ENCODE measurements at regions not wholly inside any gene's neighbourhood (a gene's known extent, or its start where the extent isn't known, plus 50 kb on each side); places are given as distances from the start of the nearest gene placed in this dataset.

GRCh38 chr5:68010740-68011139 lies 204.8 kb upstream of the PIK3R1 start:
- H3K9me3 ChIP-seq (ENCODE audit: control insufficient read depth, low read length), result no peaks in the 10 kb centered on the region
- no peak overlapping the region for H4K91ac ChIP-seq (ENCODE audit: low read length)
- 100% methylated on average over 2 of the region's 2 CpGs for WGBS
- no peak overlapping the region for H3K23ac ChIP-seq (ENCODE audit: low read length in 2 of 2)
- H2AK5ac ChIP-seq (ENCODE audit: low read length, severe bottlenecking), result no peak overlapping the region
- H3K4me3 ChIP-seq (ENCODE audit: insufficient read depth in 1 of 2, low read depth in 1 of 2, low read length in 2 of 2), result no peak overlapping the region
- H3K14ac ChIP-seq (ENCODE audit: low read length in 2 of 2), result no peak overlapping the region
- H2BK12ac ChIP-seq (ENCODE audit: low read length in 2 of 2), result peak overlapping the region in 1 of 2 experiments; percentile 25
- H3K18ac ChIP-seq (ENCODE audit: low read depth in 1 of 2, low read length in 2 of 2), result no peak overlapping the region
- no peak overlapping the region for H2AFZ ChIP-seq (ENCODE audit: low read depth, low read length)
- DNase-seq, result no peak
- H3K27ac ChIP-seq (ENCODE audit: low read length, poor library complexity, severe bottlenecking), result no peak overlapping the region
- no peaks in the 10 kb centered on the region for H3K79me1 ChIP-seq (replicated peaks; ENCODE audit: low read length, poor library complexity, severe bottlenecking)
- H2BK120ac ChIP-seq (ENCODE audit: low read depth, low read length), result no peak overlapping the region
- no peak overlapping the region for H3K4me2 ChIP-seq (ENCODE audit: low read length, poor library complexity, severe bottlenecking)
- no peak overlapping the region for H3K9ac ChIP-seq (ENCODE audit: low read length)
- no peak overlapping the region for H4K8ac ChIP-seq (ENCODE audit: low read length)
- H3K36me3 ChIP-seq (ENCODE audit: control insufficient read depth in 1 of 2, insufficient read depth in 2 of 2, low read depth in 1 of 2, low read length in 2 of 2), result no peaks in the 10 kb centered on the region
- H3K27me3 ChIP-seq (ENCODE audit: control insufficient read depth in 1 of 2, insufficient read depth in 1 of 2, low read length in 2 of 2), result no peaks in the 10 kb centered on the region
- no peak overlapping the region for H2BK5ac ChIP-seq (ENCODE audit: low read depth, low read length, poor library complexity, severe bottlenecking)
- H3K4me1 ChIP-seq (ENCODE audit: control insufficient read depth, insufficient read depth, low read depth, low read length), result no peaks in the 10 kb centered on the region
- H3K4ac ChIP-seq (ENCODE audit: low read depth in 1 of 2, low read length in 2 of 2), result no peak overlapping the region
- H2BK15ac ChIP-seq (ENCODE audit: low read depth, poor library complexity, severe bottlenecking), result no peak overlapping the region

- H2BK15ac ChIP-seq (ENCODE audit: low read depth, poor library complexity, severe bottlenecking), result no peak overlapping the region
- H3K18ac ChIP-seq (ENCODE audit: low read depth in 1 of 2, low read length in 2 of 2), result no peak overlapping the region
- H3K9ac ChIP-seq (ENCODE audit: low read length), result no peak overlapping the region
- H2BK120ac ChIP-seq (ENCODE audit: low read depth, low read length), result no peak overlapping the region
- no peaks in the 10 kb centered on the region for H3K4me1 ChIP-seq (ENCODE audit: control insufficient read depth, insufficient read depth, low read depth, low read length)
- H3K4ac ChIP-seq (ENCODE audit: low read depth in 1 of 2, low read length in 2 of 2), result no peak overlapping the region
- no peak overlapping the region for H2AK5ac ChIP-seq (ENCODE audit: low read length, severe bottlenecking)
- no peak overlapping the region for H3K4me3 ChIP-seq (ENCODE audit: insufficient read depth in 1 of 2, low read depth in 1 of 2, low read length in 2 of 2)
- no peak overlapping the region for H3K4me2 ChIP-seq (ENCODE audit: low read length, poor library complexity, severe bottlenecking)
- H3K36me3 ChIP-seq (ENCODE audit: control insufficient read depth in 1 of 2, insufficient read depth in 2 of 2, low read depth in 1 of 2, low read length in 2 of 2), result no peaks in the 10 kb centered on the region
- peak; percentile 57 for DNase-seq
- H3K27me3 ChIP-seq (ENCODE audit: control insufficient read depth in 1 of 2, insufficient read depth in 1 of 2, low read length in 2 of 2), result no peaks in the 10 kb centered on the region
- WGBS, result 25% methylated on average over 2 of the region's 3 CpGs
- H2AFZ ChIP-seq (ENCODE audit: low read depth, low read length), result no peak overlapping the region
- H4K91ac ChIP-seq (ENCODE audit: low read length), result no peak overlapping the region
- H3K79me1 ChIP-seq (replicated peaks; ENCODE audit: low read length, poor library complexity, severe bottlenecking), result no peaks in the 10 kb centered on the region
- H2BK5ac ChIP-seq (ENCODE audit: low read depth, low read length, poor library complexity, severe bottlenecking), result no peak overlapping the region
- no peak overlapping the region for H3K23ac ChIP-seq (ENCODE audit: low read length in 2 of 2)
- H4K8ac ChIP-seq (ENCODE audit: low read length), result no peak overlapping the region
- H3K9me3 ChIP-seq (ENCODE audit: control insufficient read depth, low read length), result no peaks in the 10 kb centered on the region
- no peak overlapping the region for H3K14ac ChIP-seq (ENCODE audit: low read length in 2 of 2)
- H2BK12ac ChIP-seq (ENCODE audit: low read length in 2 of 2), result no peak overlapping the region
- H3K27ac ChIP-seq (ENCODE audit: low read length, poor library complexity, severe bottlenecking), result no peak overlapping the region
Observed at GRCh38 chr5:68007451-68007850, 208.1 kb upstream of the PIK3R1 start.

- no peaks in the 10 kb centered on the region for H3K36me3 ChIP-seq (ENCODE audit: control insufficient read depth in 1 of 2, insufficient read depth in 2 of 2, low read depth in 1 of 2, low read length in 2 of 2)
- H3K27me3 ChIP-seq (ENCODE audit: control insufficient read depth in 1 of 2, insufficient read depth in 1 of 2, low read length in 2 of 2), result no peaks in the 10 kb centered on the region
- H2AK5ac ChIP-seq (ENCODE audit: low read length, severe bottlenecking), result no peak overlapping the region
- no peak overlapping the region for H2BK15ac ChIP-seq (ENCODE audit: low read depth, poor library complexity, severe bottlenecking)
- no peak for DNase-seq
- no peak overlapping the region for H2BK5ac ChIP-seq (ENCODE audit: low read depth, low read length, poor library complexity, severe bottlenecking)
- WGBS, result 97% methylated on average over 2 of the region's 3 CpGs
- H4K91ac ChIP-seq (ENCODE audit: low read length), result no peak overlapping the region
- no peaks in the 10 kb centered on the region for H3K79me1 ChIP-seq (replicated peaks; ENCODE audit: low read length, poor library complexity, severe bottlenecking)
- H3K4ac ChIP-seq (ENCODE audit: low read depth in 1 of 2, low read length in 2 of 2), result no peak overlapping the region
- H3K23ac ChIP-seq (ENCODE audit: low read length in 2 of 2), result no peak overlapping the region
- no peaks in the 10 kb centered on the region for H3K9me3 ChIP-seq (ENCODE audit: control insufficient read depth, low read length)
- H3K18ac ChIP-seq (ENCODE audit: low read depth in 1 of 2, low read length in 2 of 2), result no peak overlapping the region
- H3K4me1 ChIP-seq (ENCODE audit: control insufficient read depth, insufficient read depth, low read depth, low read length), result peaks cover 7% of the 10 kb centered on the region
- no peak overlapping the region for H2BK12ac ChIP-seq (ENCODE audit: low read length in 2 of 2)
- no peak overlapping the region for H3K27ac ChIP-seq (ENCODE audit: low read length, poor library complexity, severe bottlenecking)
- no peak overlapping the region for H3K14ac ChIP-seq (ENCODE audit: low read length in 2 of 2)
- H2AFZ ChIP-seq (ENCODE audit: low read depth, low read length), result no peak overlapping the region
- H3K9ac ChIP-seq (ENCODE audit: low read length), result no peak overlapping the region
- no peak overlapping the region for H2BK120ac ChIP-seq (ENCODE audit: low read depth, low read length)
- no peak overlapping the region for H4K8ac ChIP-seq (ENCODE audit: low read length)
- no peak overlapping the region for H3K4me2 ChIP-seq (ENCODE audit: low read length, poor library complexity, severe bottlenecking)
- H3K4me3 ChIP-seq (ENCODE audit: insufficient read depth in 1 of 2, low read depth in 1 of 2, low read length in 2 of 2), result no peak overlapping the region
Observed at GRCh38 chr5:68002836-68003235, 212.7 kb upstream of the PIK3R1 start.

- H2BK15ac ChIP-seq (ENCODE audit: low read depth, poor library complexity, severe bottlenecking), result no peak overlapping the region
- no peak overlapping the region for H2AFZ ChIP-seq (ENCODE audit: low read depth, low read length)
- H4K91ac ChIP-seq (ENCODE audit: low read length), result no peak overlapping the region
- H2AK5ac ChIP-seq (ENCODE audit: low read length, severe bottlenecking), result no peak overlapping the region
- no peak overlapping the region for H2BK5ac ChIP-seq (ENCODE audit: low read depth, low read length, poor library complexity, severe bottlenecking)
- no peak overlapping the region for H2BK120ac ChIP-seq (ENCODE audit: low read depth, low read length)
- no peak overlapping the region for H3K27ac ChIP-seq (ENCODE audit: low read length, poor library complexity, severe bottlenecking)
- no peaks in the 10 kb centered on the region for H3K27me3 ChIP-seq (ENCODE audit: control insufficient read depth in 1 of 2, insufficient read depth in 1 of 2, low read length in 2 of 2)
- no peak overlapping the region for H3K4me3 ChIP-seq (ENCODE audit: insufficient read depth in 1 of 2, low read depth in 1 of 2, low read length in 2 of 2)
- DNase-seq, result no peak
- H3K14ac ChIP-seq (ENCODE audit: low read length in 2 of 2), result no peak overlapping the region
- H2BK12ac ChIP-seq (ENCODE audit: low read length in 2 of 2), result no peak overlapping the region
- peaks cover 9% of the 10 kb centered on the region for H3K4me1 ChIP-seq (ENCODE audit: control insufficient read depth, insufficient read depth, low read depth, low read length)
- no peak overlapping the region for H3K9ac ChIP-seq (ENCODE audit: low read length)
- no peak overlapping the region for H3K4me2 ChIP-seq (ENCODE audit: low read length, poor library complexity, severe bottlenecking)
- H3K4ac ChIP-seq (ENCODE audit: low read depth in 1 of 2, low read length in 2 of 2), result no peak overlapping the region
- H3K9me3 ChIP-seq (ENCODE audit: control insufficient read depth, low read length), result no peaks in the 10 kb centered on the region
- no peaks in the 10 kb centered on the region for H3K79me1 ChIP-seq (replicated peaks; ENCODE audit: low read length, poor library complexity, severe bottlenecking)
- no peak overlapping the region for H4K8ac ChIP-seq (ENCODE audit: low read length)
- no peak overlapping the region for H3K23ac ChIP-seq (ENCODE audit: low read length in 2 of 2)
- peak overlapping the region in 1 of 2 experiments; percentile 69 for H3K18ac ChIP-seq (ENCODE audit: low read depth in 1 of 2, low read length in 2 of 2)
- no peaks in the 10 kb centered on the region for H3K36me3 ChIP-seq (ENCODE audit: control insufficient read depth in 1 of 2, insufficient read depth in 2 of 2, low read depth in 1 of 2, low read length in 2 of 2)
Observed at GRCh38 chr5:68000805-68001204, 214.8 kb upstream of the PIK3R1 start.
